Astrocyte (in vitro differentiated cells and primary cell): ENCODE measurements at regions not wholly inside any gene's neighbourhood (a gene's known extent, or its start where the extent isn't known, plus 50 kb on each side); places are given as distances from the start of the nearest gene placed in this dataset.

Experiments
- EZH2 ChIP-seq: IDR thresholded peaks from 2 replicates; pipeline ENCODE4 v1.6.1; 2012; ENCODE audit warnings: mild to moderate bottlenecking, low read length, inconsistent platforms; ENCODE audit not compliant: insufficient read depth
- TF ChIP-seq, protein P1 (sequence below): IDR thresholded peaks from 2 replicates; pipeline ENCODE4 v1.5.1; 2011; ENCODE audit warnings: low read depth, mild to moderate bottlenecking, inconsistent platforms, low read length, moderate library complexity; ENCODE audit not compliant: insufficient read depth

DNA sequence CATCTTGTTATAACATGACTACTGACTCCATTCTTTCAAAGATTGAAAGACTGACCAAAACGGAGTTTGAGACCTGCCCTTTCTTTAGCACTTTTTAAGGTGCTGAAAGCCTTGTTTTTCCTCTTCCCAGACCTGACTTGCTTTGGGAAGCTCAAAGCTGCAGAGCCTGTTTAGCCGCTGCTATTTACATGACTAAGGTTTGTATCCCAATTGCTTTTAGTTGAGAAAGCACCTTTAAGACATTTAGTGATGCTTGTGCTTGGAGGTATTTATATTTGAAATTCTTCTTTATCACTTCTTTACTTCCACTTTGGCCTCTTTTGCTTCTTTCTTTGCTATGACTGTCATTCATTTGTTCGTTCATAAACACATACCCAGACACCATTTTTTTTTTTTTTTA is 182.6 kb upstream of the ELL2 start:
- no peak for TF ChIP-seq EZH2
- TF ChIP-seq, protein P1, sequence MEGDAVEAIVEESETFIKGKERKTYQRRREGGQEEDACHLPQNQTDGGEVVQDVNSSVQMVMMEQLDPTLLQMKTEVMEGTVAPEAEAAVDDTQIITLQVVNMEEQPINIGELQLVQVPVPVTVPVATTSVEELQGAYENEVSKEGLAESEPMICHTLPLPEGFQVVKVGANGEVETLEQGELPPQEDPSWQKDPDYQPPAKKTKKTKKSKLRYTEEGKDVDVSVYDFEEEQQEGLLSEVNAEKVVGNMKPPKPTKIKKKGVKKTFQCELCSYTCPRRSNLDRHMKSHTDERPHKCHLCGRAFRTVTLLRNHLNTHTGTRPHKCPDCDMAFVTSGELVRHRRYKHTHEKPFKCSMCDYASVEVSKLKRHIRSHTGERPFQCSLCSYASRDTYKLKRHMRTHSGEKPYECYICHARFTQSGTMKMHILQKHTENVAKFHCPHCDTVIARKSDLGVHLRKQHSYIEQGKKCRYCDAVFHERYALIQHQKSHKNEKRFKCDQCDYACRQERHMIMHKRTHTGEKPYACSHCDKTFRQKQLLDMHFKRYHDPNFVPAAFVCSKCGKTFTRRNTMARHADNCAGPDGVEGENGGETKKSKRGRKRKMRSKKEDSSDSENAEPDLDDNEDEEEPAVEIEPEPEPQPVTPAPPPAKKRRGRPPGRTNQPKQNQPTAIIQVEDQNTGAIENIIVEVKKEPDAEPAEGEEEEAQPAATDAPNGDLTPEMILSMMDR = no peak
